GM04504 (cell line): ENCODE measurements at regions not wholly inside any gene's neighbourhood (a gene's known extent, or its start where the extent isn't known, plus 50 kb on each side); places are given as distances from the start of the nearest gene placed in this dataset.

Source experiments
- DNase-seq: peaks from one replicate; pipeline ENCODE4 v3.0.0-alpha.2; 2012; ENCODE audit warnings: low read depth

DNA sequence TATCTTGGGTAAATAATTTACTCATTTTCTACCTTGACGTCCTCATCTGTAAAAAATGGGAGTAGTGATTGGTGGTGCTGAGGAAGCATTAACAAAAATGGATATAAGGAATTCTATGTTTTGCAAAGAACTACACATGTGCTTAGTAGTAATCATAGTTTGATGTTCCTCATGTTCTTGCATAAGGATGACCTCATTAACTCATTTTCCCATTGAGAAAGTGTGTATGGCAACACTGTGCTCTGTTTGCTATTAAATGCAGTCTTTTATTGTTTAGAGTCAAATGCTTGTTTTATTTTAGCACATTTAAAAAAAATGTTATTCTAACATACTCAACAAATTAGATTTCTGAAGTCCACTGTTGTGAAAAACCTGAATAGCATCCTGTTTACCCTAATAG, 211.2 kb upstream of the RSPO3 start:
- DNase-seq, result no peak

GRCh38 chr6:126907996-126908395, 210.5 kb upstream of the RSPO3 start:
- no peak for DNase-seq

DNA sequence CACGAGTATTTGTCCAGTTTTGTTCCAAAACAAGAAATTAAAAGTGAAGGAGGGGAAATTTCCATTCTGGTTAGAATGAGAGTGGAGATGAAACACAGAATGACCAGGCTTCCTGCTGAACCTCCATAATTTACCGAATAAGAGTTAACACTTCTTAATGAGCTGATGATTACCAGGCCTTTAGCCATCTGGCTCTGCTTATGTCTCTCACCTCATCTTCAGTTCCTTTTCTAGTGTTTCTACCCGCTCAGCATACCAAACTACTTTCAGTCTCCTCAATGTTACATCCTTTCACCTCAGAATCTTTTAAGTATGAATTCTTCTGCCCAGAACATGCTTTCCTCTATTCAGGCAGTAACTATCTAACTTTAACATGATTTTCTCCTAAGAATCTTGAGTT, 209.0 kb upstream of the RSPO3 start:
- DNase-seq, result no peak

DNA sequence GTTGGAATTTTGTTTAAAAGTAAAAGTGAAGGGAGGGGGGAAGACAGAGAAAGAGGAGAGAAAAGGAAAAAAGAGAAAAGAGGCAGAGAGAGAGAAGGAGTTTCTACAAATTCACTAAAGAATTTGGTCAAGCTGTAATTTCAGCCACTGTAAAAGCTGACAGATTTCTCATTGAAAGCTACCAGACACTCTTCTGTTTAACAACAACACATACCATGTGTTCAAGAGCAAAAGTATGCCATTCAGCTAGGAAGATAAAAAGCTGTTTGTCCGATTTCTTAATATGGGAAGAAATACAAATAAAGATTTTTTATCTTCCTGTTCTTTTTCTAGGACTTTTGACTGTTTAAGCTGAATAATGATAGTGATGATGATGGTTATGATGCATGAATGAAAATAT, 204.8 kb upstream of the RSPO3 start:
- no peak for DNase-seq

GRCh38 chr6:126914172-126914571, 204.3 kb upstream of the RSPO3 start:
- DNase-seq, result no peak

GRCh38 chr6:126914801-126915200, 203.7 kb upstream of the RSPO3 start:
- DNase-seq, result no peak

- DNase-seq, result peak; percentile 76
Observed at GRCh38 chr6:126919947-126920346, 198.5 kb upstream of the RSPO3 start.

DNA sequence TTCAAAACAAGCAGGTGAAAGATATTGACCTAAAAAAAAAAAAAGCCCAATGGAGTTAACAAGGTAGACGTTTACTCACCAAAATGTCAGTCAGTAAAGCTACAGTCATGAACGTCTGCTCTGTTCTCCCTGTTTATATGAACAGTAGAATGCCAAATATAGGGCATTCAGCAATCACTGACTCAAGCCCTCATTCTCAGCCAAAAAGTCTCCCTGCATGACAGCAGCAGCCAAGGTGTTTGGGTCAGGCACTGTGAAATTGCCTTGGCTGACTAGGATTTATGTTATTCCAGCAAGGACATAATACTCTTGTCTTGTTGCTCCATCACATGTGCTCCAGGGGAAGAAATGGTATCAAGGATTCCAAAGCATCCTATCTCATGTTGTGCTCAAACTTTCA, 194.7 kb upstream of the RSPO3 start:
- DNase-seq, result no peak

DNA sequence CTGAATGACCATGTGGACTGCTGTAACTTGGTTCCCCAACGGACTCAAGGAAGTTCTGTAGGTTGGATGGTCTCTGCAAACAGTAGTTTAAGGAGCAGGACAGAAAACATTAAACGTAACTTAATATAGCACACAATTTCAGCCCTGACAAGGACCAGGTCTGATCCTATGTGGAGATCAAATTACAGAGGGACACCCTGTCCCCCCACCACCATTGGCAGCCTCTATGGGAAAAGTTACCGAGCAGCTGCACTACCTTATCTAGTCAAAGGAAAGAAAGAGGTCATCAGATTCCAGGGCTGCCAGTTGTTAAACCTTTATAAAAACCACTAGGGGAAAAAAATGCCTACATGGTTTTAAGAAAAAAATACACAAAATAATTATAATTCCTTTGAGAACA, 191.5 kb upstream of the RSPO3 start:
- DNase-seq, result no peak

- DNase-seq, result no peak
Observed at GRCh38 chr6:126927841-126928240, 190.6 kb upstream of the RSPO3 start.

DNA sequence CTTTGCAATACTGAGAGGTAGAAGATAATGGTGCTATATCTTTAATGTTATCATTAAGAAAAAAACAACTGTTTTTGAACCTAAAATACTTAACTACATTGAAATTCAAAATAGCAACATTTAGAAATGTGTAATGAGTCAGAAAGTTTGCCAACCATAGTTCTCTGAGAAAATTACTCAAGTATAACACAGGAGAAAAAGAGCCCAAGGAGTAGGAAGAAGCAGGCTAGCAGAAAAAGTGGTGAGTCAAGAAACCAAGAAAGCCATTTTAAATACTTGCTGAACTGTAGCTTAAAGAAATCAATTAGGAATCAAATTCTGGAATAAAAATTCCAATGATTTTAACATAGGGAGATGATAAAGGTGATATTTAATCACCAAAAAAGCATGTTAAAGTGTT, 181.0 kb upstream of the RSPO3 start:
- DNase-seq, result no peak

DNA sequence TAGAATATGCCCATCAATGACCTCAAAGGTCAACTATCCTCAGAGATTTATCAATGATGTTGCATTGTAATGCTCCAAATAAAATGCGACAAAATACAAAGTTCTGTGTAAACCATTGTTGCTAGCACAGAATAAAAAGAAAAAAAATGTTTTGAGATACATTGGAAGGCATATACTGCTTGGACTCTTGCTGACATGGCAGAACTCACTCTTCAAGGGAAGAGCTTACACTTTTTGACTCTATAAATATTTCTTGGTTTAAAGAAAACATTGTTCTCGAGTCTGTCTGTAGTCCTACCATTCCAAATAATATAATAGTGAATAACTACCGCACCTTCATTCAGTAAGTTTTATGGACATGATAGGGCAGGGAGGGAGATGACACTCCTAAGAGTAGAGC, 178.7 kb upstream of the RSPO3 start:
- DNase-seq, result no peak

GRCh38 chr6:126941751-126942150, 176.7 kb upstream of the RSPO3 start:
- DNase-seq, result no peak

GRCh38 chr6:126944512-126944911, 174.0 kb upstream of the RSPO3 start:
- no peak for DNase-seq

DNA sequence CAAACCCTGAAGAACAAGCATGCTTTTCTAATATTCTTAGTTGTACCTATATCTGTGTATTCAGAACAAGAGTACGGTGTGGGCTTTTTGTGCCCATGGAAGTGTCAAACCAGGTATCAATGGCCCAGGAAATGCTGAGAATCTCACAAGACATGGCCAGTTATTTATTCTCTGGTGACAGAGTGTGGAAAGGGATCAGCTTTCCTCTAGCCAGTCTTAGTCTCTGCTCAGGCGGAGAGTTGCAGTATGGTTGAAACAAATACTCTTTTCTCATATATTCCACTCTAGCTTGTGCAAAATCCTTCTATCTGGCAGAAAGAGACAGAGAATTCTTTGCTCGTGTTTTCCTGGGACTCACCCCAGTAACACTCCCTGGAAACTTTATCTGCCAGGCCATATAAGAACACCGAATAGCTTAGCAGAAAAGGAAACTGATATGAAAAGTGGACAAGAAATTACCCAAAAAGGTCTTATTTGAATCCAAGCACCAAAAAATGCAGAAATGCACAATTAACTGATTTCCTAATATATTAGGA, 173.3 kb upstream of the RSPO3 start:
- DNase-seq, result no peak

DNA sequence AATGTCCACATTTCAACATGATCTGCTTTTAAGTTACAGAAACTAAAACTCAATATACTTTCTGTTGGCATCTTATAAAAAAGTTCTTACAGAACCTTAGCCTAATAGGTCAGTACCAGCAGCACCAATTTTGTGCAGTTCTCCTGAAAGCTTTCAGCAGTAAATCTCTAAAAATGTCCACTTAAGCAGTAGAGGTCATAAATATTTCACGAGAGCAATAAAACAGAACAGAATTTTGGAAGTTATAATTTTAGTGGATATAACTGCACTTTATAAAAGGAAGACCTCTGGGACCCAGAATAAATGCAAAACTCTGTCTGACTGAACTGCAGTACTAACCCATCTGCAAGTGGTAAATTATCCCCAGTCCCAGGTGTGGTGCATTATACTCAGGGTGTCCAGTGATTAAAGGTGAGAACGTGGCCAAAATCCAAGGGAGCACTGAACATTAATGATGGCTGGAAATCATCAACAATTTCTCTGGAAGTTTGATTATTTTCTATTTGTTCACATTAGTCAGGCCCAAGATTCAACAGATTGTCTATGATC, 172.6 kb upstream of the RSPO3 start:
- DNase-seq, result no peak

DNA sequence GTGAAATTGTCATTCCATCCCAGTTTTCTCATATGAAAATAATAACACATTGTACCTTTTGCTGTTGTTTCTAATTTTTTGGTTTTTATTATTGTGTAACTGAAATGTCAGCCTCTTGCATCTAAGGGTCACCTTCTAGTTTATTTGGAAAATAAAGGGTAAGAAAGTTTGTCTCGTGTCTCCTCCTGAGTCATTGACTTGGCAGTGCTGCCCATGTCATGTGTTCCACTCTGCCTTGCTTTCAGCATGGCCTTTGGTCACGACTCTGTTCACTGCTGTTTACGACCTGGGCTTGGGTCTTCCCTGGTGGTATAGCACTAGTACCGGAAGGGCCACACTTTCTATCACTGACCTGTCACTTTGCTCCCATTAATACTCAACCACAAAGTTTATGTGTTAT, 171.4 kb upstream of the RSPO3 start:
- DNase-seq, result no peak

DNA sequence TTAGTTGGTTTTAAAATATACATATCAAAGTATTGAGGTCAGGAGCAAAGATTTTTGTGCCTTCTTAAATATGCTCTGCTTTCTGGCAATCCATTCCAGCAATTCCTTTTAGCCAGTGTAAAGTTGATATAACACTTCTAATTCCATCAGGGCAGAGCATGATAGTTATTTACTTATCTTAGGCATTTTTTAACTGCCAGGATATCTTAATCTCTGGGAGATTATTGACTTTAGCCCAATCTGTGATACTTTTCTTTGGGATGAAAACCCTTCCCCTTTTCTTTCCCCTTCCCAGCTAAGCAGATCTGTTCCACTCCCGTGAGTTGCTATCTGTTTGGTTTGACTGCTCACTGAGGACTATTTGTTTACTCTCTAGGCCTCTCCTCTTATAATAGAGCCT, 168.7 kb upstream of the RSPO3 start:
- DNase-seq, result no peak

DNA sequence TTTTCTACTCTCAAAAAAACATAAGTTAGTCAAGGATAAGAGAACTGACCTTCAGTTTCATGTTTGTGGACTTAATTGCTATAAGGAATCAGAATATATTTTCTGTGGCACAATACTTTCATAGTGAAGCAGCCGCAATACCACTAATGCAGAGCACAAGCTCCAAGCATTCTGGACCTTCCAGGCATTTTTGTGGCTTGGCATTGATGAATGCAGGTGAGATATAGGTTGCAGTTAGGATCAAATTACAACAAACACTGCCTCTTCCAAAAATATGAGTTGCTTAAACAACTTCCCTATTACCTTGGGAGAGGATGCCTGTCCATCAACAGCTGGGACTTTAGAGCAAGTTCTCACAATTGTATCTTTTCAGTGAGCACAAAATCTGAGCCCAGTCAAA, 162.8 kb upstream of the RSPO3 start:
- no peak for DNase-seq

- DNase-seq, result no peak
Observed at GRCh38 chr6:126957721-126958120, 160.8 kb upstream of the RSPO3 start.

GRCh38 chr6:126959765-126960164, 158.7 kb upstream of the RSPO3 start:
- DNase-seq, result no peak

DNA sequence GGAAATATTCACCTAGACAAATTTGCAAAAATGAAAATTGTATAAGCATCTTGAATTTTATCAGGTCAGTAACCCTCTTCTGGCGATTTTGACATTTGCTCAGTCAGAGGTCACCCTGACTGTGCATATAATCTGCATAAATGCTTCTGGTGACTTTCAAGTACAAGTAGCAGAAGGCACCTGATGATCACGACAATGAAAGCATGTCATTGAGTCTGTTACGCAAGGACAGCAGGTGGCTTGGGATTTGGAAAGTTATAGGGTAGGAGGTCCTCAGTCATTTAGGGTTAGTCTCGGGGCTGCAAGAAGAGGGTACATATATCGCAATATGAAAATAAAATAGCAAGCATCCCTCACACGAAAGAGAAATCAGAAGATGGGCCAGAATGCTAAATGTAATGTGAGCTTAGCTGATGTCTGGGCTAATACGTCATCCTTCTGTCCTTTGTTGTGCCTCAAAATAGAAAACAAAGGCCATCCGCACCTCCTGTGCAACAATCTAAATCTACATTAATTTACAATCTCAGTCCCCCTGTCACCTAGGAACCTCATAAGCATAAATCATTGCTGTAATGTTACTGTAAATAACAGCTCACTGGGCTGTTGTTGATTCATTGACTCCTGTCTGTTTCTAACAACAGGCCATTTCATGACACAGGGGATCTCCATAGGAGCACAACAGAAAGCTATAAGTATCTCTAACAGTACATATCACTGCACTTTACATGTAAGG, 155.2 kb upstream of the RSPO3 start:
- DNase-seq, result no peak

GRCh38 chr6:126967296-126968005, 151.0 kb upstream of the RSPO3 start:
- no peak for DNase-seq
